Body of pancreas (tissue), 4 donors: ENCODE measurements at regions not wholly inside any gene's neighbourhood (a gene's known extent, or its start where the extent isn't known, plus 50 kb on each side); places are given as distances from the start of the nearest gene placed in this dataset.

Experiments
- ATAC-seq: fragments of 150-250 bp; one replicate; pipeline ENCODE4 v1.9.1; 2016
- DNase-seq, 4 donors: peaks; one replicate each; pipeline ENCODE4 v3.0.0-alpha.2; 2019
- H3K27ac ChIP-seq, 4 donors: fragments of 200-600 bp; sonication (generic); 1 replicate in 3 of 4; 2 replicates in 1 of 4; pipeline versions ENCODE4 v1.5.1 to v1.6.1; 2016 to 2019; ENCODE audit warnings: mild to moderate bottlenecking in 1 of 4, mixed read lengths in 1 of 4, moderate library complexity in 1 of 4
- H3K27me3 ChIP-seq, 2 donors: fragments of 200-600 bp; sonication (generic); one replicate each; pipeline ENCODE4 v1.6.0; 2016; ENCODE audit warnings: mild to moderate bottlenecking in 1 of 2
- H3K36me3 ChIP-seq, 2 donors: fragments of 200-600 bp; sonication (generic); replicated peaks in 1 of 2; 2 replicates each; pipeline ENCODE4 v1.5.1; 2016; ENCODE audit warnings: low read depth in 2 of 2; ENCODE audit not compliant: insufficient read depth in 1 of 2
- H3K4me1 ChIP-seq: fragments of 200-600 bp; sonication (generic); one replicate; pipeline ENCODE4 v1.6.0; 2016
- H3K4me3 ChIP-seq, 2 donors: fragments of 200-600 bp; sonication (generic); 1 replicate in 1 of 2; 2 replicates in 1 of 2; pipeline ENCODE4 v1.5.1; 2016 to 2019
- H3K9me3 ChIP-seq, 3 donors: fragments of 200-600 bp; sonication (generic); 1 replicate in 2 of 3; 2 replicates in 1 of 3; pipeline ENCODE4 v1.5.1; 2016
- CTCF ChIP-seq, 7 experiments: fragments of 450-650 bp in 4 of 7; fragments of 200-600 bp in 3 of 7; sonication (generic) in 3 of 7; IDR thresholded peaks; one replicate each; pipeline ENCODE4 v1.5.1; 2016 to 2019; ENCODE audit warnings: antibody characterized with exemption in 7 of 7
- POLR2A ChIP-seq, 3 donors: fragments of 450-650 bp; IDR thresholded peaks; one replicate each; pipeline ENCODE4 v1.6.1; 2016; ENCODE audit warnings: antibody characterized with exemption in 3 of 3, mild to moderate bottlenecking in 2 of 3
- WGBS, 2 donors: methylation state at CpG; one replicate each; pipeline ENCODE4 v1.1.5; 2017; 5-methylcytosine and 5-hydroxymethylcytosine counted together
- intact Hi-C: fragments of 100-400 bp; cut with DNase I; formaldehyde crosslinking; loops from one replicate; pipeline ENCODE4 v1.15.1; 2023

GRCh38 chr18:78238404-78239089, 741.1 kb upstream of the SALL3 start:
- TF ChIP-seq CTCF (IDR thresholded peaks at IDR 0.05) (no peak), POLR2A (IDR thresholded peaks at IDR 0.05) (no peak)
- 83 to 86% methylated on average over 39 to 46 of the region's 46 CpGs for WGBS, 2 donors
- no peaks in the 10 kb centered on the region for H3K27me3 ChIP-seq
- H3K27ac ChIP-seq, result no peak overlapping the region
- intact Hi-C loops, result no loop called here
- ATAC-seq (no peak), DNase-seq (no peak)
- no peak overlapping the region for H3K4me3 ChIP-seq
- no peaks in the 10 kb centered on the region for H3K36me3 ChIP-seq
- no peaks in the 10 kb centered on the region for H3K9me3 ChIP-seq
- H3K4me1 ChIP-seq, result no peaks in the 10 kb centered on the region

GRCh38 chr18:78239090-78239457, 740.5 kb upstream of the SALL3 start:
- H3K36me3 ChIP-seq, result no peaks in the 10 kb centered on the region
- TF ChIP-seq POLR2A (IDR thresholded peaks at IDR 0.05) (no peak), CTCF (IDR thresholded peaks at IDR 0.05) (no peak)
- H3K27me3 ChIP-seq, result no peaks in the 10 kb centered on the region
- ATAC-seq, result no peak
- intact Hi-C loops, result no loop called here
- no peaks in the 10 kb centered on the region for H3K4me1 ChIP-seq
- H3K4me3 ChIP-seq, result no peak overlapping the region
- DNase-seq, result no peak
- no peak overlapping the region for H3K27ac ChIP-seq
- 85 to 88% methylated on average over 13 to 16 of the region's 17 CpGs for WGBS, 2 donors
- no peaks in the 10 kb centered on the region for H3K9me3 ChIP-seq

- Histone ChIP-seq H3K36me3 (no peaks in the 10 kb centered on the region), H3K4me3 (no peak overlapping the region), H3K27me3 (no peaks in the 10 kb centered on the region), H3K4me1 (no peaks in the 10 kb centered on the region), H3K27ac (no peak overlapping the region), H3K9me3 (no peaks in the 10 kb centered on the region)
- ATAC-seq, result no peak
- intact Hi-C loops, result no loop called here
- no peak for DNase-seq
- TF ChIP-seq CTCF (IDR thresholded peaks at IDR 0.05), result no peak
- TF ChIP-seq POLR2A (IDR thresholded peaks at IDR 0.05), result no peak
- 69% methylated on average over 13 of the region's 13 CpGs for WGBS, 2 donors
Measured at GRCh38 chr18:78240101-78240500, 739.5 kb upstream of the SALL3 start.

- no peaks in the 10 kb centered on the region for H3K27me3 ChIP-seq
- no peaks in the 10 kb centered on the region for H3K9me3 ChIP-seq
- no peaks in the 10 kb centered on the region for H3K4me1 ChIP-seq
- H3K36me3 ChIP-seq, result no peaks in the 10 kb centered on the region
- 43 to 45% methylated on average over 16 of the region's 16 CpGs for WGBS, 2 donors
- no peak overlapping the region for H3K4me3 ChIP-seq
- no peak overlapping the region for H3K27ac ChIP-seq
- TF ChIP-seq POLR2A (IDR thresholded peaks at IDR 0.05) (no peak), CTCF (IDR thresholded peaks at IDR 0.05) (no peak)
- DNase-seq, result no peak
- ATAC-seq, result no peak
- intact Hi-C loops, result no loop called here
Measured at GRCh38 chr18:78240627-78241252, 738.9 kb upstream of the SALL3 start.
